Stimulated activated CD8-positive, alpha-beta memory T cell treated with anti-CD3 and anti-CD28 coated beads, Interleukin-2, amount 100 ng/mL, for 1 hour (primary cell): ENCODE measurements at regions not wholly inside any gene's neighbourhood (a gene's known extent, or its start where the extent isn't known, plus 50 kb on each side); places are given as distances from the start of the nearest gene placed in this dataset.

ENCODE experiments used
- DNase-seq, 2 donors: peaks; one replicate each; pipeline ENCODE4 v3.0.0-alpha.2; 2020; ENCODE audit warnings: low read depth in 2 of 2

DNA sequence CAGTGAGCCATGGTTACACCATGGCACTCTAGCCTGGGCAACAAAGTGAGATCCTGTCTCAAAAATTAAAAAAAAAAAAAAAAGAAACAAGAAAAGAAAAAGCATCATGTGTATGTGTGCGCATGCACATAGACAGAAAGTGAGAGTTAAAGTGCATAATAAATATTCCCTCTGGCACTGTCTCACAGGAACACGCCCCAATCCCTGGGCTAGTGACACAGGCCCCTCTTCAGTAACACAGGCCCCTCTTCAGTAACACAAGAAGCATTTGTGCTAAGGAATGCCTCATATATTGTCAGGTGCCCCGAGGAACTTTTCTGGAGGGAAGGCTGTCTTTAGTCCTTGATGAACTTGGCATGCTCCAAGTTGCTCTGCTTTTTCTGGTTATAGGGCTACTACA lies 57.5 kb downstream of the RPL27A start:
- DNase-seq, result no peak

- DNase-seq, result no peak
These were observed 61.8 kb downstream of the RPL27A start for GRCh38 chr11:8744423-8744822.

DNA sequence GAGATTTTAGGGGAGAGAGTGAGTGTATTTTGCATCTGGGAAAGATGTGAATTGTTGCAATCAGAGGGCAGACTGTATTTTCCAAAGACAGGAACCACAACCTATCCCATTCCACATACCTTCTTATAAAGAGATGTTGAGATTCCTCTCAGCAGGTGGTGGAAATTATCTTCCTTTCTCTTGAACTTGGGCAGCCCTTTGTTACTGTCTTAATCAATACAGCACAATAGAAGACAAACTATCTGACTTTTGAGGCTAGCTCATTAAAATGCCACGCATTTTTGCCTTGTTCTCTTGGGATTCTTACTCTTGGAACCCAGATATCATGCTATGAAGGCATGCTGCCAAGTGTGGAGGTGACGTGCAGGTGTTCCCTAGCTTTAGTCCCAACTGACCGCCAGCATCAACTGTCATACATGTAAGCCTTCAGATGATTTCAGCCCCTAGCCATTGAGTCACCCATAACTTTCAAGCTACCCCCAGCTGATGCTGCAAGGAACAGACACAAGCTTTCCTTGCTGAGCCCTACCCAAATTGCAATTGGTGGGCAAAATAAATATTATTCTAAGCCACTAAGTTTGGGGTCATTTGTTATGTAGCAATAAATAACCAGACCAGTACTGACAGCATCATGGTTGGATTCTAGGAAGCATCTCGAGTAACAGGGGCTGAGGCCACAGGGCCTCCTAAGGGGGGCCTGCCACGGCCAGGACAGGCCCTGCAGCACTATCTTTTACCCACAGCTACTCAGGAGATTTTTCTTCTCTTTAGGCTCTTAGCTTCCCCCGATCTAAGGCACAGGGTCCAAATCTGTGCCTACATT lies 63.0 kb downstream of the RPL27A start:
- no peak for DNase-seq

GRCh38 chr11:8746331-8746974 lies 63.9 kb downstream of the RPL27A start:
- no peak for DNase-seq

DNA sequence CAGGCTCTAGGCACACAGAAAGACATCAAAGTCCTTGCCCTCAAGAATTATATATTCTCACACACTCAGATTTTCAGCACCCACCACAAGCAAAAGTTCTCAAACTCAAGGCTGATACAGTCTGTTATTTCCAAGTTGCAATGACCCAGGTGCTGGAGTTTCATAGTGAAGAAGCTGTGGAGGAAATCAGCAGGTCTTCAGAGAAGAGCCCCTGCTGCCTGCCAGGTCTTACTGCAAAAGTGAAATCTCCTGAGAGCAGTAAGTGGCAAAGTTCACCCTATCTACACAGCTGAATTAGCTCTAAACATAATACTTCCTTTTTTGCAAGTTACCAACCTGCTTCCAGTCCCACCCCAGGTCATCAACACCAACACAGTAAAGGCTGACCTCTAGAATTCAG lies 64.6 kb downstream of the RPL27A start:
- DNase-seq, result no peak

- DNase-seq, result no peak
These were observed 65.7 kb downstream of the RPL27A start for GRCh38 chr11:8748317-8748716.

- no peak for DNase-seq
These were observed 66.6 kb downstream of the RPL27A start for GRCh38 chr11:8749202-8749601.

- no peak for DNase-seq
These were observed 71.6 kb downstream of the RPL27A start for GRCh38 chr11:8754241-8754640.

DNA sequence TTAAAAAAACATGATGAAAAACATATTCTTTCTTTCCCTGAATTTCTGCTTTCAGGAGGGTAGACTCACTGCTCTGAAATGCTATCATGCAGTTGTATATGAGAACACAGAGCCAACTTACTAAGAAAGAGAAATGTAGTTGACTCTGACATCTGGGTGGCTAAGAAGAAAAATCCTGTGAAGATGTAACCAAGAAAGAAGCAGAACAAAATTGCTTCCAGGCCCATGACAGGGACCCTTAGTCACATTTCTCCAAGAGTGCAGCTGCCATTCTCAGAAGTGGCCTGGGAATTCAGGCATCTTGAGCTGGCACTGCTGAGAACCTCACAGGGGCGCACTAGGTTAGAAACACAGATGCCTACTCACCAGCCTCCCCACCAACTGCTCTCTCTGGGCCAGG lies 73.6 kb downstream of the RPL27A start:
- no peak for DNase-seq

DNA sequence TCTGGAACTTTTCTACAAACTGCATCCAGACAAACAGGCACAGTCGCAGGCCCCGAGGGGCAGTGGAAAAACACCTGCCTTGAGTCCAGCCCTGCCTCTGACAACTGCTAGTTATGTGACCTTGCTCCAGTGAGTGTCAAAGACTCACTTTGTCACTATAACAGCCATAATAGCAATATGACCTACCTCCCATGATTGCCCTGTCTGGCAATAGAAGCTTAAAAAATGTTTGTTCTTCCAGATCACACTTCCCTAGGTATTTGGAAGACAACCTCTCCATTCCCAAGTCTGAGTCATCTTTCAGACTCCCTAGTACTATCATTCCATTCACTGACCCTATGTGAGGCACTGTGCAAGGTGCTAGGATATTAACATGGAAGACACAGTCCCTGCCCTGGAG lies 74.5 kb downstream of the RPL27A start:
- no peak for DNase-seq

- DNase-seq, result no peak
These were observed 74.9 kb downstream of the RPL27A start for GRCh38 chr11:8757533-8757932.

DNA sequence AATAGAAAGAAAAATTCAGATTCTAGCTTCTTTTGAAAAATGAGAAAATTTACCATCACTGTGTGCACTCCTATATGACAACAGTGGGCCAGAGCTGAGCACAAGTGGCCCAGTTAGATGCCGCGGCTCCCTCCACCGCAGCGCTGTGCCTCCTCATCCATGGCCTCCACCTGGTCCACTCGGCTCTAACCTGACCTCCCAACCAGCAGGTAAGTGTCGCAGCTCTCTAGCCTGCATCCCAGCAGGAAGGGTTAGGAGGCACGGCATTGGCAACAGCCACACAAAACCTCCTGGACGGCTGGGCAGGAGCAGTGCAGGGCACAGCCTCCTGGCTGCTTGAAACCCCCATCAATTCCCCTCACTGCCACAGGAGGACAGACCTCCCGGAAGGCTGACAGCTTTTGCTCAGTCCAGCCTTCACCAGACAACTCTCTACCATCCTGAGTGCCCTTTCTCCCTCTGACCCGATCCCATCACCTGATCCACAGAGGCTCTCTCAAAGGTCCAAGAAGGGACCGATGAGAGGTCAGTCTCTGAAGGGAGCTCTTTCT lies 76.1 kb downstream of the RPL27A start:
- no peak for DNase-seq

- DNase-seq, result no peak
These were observed 77.0 kb downstream of the RPL27A start for GRCh38 chr11:8759634-8760033.

- no peak for DNase-seq
These were observed 78.3 kb downstream of the RPL27A start for GRCh38 chr11:8760896-8761295.

DNA sequence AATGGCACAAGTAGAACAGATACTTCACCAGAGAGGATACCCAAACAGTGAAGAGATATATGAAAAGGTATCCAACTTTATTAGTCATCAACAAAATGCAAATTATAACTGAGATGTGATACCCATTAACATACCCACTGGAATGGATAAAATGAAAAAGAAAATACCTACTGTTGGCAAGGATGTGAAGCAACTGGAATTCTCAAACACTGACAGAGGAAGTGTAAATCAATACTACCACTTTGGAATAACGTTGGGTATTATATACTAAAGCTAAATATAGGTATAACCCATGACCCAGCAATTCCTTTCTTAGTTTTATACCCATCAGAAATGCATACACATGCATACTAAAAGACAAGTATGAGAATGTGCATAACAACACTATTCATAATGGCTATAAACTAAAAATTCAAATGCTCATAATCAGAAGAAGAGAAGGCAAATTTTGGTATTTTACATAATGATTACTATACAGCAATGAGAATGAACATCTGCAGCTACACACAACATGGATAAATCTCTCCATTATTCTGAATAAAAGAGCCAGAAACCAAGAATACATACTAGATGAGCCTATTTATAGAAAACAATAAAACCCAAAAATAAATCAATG lies 80.6 kb downstream of the RPL27A start:
- DNase-seq, result no peak

GRCh38 chr11:8765294-8765693 lies 82.7 kb downstream of the RPL27A start:
- no peak for DNase-seq

DNA sequence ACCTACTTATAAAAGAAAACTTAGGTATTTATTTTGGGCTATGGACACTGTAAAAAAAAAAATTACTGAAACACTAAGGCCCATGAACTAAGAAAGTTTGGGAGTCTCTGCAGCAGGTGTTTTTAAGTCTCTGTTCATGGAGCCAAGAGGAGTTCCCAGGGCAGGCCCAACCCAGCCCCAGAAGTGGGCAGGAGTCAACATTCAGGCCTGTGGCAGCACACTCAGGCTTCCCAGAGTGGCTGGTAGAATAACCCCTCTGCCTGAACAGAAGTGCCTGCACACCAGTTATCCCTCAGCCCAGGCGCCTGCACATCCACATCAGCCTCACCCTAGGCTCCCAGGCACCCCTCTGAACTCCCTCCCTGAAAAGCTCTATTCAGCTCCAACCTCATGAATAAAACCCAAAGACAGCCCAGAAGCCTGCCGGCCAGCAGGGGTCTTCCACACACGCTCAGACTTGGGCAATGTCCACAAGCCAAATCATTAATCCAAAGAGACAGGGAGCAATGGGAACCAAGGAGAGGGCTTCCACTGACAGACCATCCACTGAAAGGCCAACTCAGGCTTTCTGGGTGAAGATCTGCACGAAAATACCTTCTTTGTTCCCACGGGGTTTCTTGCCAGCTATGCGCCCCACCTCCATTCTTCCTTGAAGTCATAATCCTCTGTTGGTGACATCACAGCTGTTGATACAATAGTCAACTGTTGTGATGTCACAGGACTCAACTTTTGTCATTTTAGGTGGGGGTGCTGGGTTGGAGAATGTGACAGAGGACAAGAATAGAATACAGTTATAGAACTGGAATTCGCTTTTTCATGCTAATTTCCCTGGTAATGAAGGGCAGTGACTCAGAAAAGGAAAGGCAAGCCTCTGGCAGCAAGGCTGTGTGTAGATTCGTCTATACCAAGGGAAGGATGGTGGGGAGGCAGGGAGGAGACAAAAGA lies 83.7 kb downstream of the RPL27A start:
- no peak for DNase-seq

- DNase-seq, result no peak
These were observed 84.4 kb downstream of the RPL27A start for GRCh38 chr11:8766988-8767374.

DNA sequence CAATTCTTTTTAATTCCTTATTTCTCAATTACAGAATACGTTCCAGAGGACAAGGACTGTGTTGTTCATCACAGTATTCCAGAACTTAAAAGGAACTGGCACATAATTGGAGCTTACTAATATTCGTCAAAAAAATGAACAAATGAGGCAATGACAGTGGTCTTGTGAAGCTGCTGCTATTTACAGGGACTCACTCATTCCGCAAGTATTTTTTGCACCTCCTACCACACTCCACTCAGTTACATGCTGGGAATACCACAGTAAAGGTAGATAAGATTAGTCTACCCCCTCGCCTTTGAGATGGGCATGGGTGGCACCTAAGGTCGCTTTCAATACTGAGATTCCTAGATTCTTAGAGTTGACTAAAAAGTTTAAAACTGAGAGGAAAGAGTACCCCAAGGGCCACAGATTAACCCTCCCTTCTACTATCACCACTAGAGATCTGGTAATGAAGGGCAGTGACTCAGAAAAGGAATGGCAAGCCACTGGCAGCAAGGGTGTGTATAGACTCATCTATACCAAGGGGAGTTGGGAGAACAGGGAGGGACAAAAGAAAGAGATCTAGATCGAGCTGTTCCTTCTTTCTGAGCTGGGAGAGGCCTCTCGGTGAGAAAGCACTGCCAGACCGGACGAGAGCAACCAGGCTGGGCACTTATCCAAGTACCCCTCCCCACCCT lies 85.0 kb downstream of the RPL27A start:
- DNase-seq, result no peak

DNA sequence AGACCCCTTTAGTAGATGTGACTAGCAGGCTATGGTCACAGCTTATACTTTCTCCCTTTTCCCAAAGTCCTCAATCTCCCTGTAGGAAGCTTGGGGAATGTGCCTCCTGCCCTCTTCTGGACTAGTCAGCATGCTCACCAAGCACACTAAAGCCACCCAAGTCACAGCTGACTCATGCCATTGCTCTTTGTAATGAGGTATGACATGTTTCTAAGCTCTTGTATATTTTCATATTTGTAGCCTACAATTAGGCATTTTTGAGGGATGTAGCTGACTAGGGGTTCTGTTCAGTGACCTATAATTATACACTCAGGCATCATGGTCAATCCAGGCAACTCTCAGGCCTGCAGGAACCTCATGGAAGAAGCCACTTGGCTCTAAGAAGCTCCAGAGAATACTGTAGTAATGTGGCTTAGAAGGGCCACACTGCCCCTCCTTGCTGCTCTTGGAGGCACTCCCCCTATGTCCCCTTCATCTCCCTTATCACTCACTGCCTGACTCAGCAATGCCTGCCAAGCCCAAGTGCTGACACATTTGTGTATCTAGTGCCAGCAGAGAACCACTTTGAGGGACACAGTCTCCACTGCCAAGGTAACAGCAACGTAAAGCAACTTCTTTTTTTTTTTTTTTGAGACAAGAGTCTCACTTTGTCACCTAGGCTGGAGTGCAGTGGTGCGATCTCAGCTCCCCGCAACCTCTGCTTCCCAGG lies 86.2 kb downstream of the RPL27A start:
- DNase-seq, result no peak
